Skin of body (tissue), 2 donors: ENCODE measurements at regions not wholly inside any gene's neighbourhood (a gene's known extent, or its start where the extent isn't known, plus 50 kb on each side); places are given as distances from the start of the nearest gene placed in this dataset. TPM values are rescaled to one million over a fixed set of nuclear protein-coding genes. Genes with fewer than 3 reads are reported as not detected.

Source experiments
- DNase-seq: peaks from one replicate; lab custom pipeline; 2025; lab: John Stamatoyannopoulos, UW
- small RNA-seq: library from RNA; depleted of rRNA; stranded (forward); fragments of <200 nt; gene quantifications from one replicate; pipeline ENCODE3, GENCODE V24; 2014; ENCODE audit warnings: low replicate concordance

DNA sequence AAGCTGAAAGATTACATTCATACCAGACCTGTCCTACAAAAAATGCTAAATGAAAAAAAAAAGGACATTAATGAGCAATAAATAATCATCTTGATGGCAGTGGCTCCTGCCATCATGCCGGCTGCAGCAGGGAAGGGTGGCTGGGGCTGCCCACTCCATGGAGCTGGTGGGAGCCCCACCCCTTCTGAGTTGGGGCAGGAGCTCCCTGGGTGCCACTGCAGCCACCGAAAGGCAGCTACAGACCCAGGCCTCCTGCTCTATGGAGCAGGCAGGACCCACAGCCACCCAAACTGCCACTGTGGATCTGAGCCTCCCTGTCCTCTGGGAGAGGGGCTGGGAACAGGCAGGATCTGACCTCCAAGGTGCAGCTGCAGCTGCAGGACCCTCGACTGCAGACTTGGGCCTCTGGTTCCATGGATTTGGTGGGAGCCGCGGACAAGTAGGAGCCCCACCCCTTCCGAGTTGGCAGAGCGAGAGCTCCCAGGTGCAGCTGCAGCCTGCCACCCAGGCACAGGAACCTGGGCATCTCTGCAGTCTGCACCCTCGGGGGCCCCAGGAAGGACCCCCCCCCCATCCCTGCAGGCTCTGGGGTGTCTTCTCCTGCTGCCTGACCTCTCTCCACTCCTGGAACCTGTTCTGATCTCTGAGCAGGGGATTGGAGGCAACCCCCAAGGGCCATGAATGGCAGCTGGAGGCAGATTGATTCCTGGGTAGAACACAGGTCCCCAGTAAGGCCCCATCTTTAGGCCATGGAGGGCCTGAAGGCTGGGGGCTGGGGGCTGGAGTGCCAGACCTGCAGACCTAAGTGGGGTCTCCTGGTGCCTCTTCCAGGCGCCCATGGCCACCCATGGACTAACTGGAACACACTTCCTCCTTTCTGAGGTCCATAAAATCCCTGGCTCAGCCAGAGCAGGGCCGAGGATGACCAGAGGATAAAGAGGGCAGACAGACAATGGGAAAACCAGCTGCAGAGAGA, 70.4 kb upstream of the TTC14 start:
- no peak for DNase-seq

DNA sequence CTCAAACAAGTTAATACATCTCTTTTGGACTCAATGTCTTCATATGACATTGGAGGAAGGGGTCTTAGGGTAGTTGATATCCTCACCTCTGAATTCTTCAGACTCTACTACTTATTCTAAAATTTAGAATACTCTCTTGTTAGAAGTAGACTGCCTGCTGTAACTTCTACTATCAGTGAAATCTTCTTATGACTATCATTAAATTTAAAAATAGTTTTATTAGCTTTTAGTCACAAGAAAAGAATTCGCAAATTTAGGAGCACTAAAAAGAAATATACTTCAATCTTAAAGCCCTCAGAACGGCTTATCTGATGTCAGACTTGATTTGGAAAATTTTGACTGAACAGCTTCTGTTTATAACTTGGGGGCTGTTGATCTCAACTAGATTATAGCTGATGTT, 67.1 kb upstream of the TTC14 start:
- DNase-seq, result no peak

- DNase-seq, result no peak
Measured at GRCh38 chr3:180538493-180538892, 63.5 kb upstream of the TTC14 start.

- DNase-seq, result no peak
Measured at GRCh38 chr3:180543877-180544276, 58.1 kb upstream of the TTC14 start.

DNA sequence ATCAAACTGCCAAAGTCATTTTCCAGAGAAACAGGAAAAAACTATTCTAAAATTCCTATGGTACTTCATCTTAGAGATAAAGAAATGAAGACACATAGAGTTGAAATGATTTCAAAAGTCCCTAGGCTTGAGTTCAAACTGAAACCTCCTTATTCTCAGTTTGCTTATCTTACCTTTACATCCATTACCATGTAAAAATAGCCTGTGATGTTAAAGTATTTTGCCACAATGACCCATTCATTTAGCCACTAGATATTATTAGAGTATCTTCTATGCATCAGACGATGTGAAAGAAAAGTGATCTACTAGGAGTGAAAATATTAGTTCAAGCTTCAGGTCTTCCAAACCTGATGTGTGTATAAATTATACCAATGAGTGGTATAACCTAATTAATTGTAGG, 55.1 kb upstream of the TTC14 start:
- no peak for DNase-seq

DNA sequence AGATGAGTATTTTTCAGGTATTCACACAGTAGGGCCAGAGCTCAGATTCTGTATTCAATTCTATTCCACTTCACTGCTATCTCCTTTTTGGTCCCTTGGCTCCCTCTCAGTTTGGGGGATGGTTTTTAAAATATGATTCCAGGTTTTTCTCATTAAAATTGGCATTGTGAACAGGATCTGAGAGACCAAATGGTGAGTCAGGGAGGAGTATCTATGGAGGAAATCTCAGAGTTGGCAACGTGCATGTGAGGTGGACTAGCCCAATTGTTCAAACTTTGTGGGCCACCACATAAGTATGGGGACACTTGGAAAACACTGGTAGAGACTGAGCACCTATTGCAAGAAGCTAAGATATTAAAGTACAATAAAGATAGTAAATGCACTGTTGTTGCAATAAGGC, 53.9 kb upstream of the TTC14 start:
- no peak for DNase-seq

Small RNAs in the stretch of these regions (small RNA-seq; reads per million reads assigned to genes)
- gene AC134503.1 (not detected), gene RF00096 (not detected), gene RNA5SP149 (not detected)
